Stimulated activated CD4-positive, alpha-beta T cell treated with anti-CD3 and anti-CD28 coated beads, Interleukin-12 subunit alpha, Interleukin-12 subunit beta, amount 100 ng/mL, for 48 hours (primary cell): ENCODE measurements at regions not wholly inside any gene's neighbourhood (a gene's known extent, or its start where the extent isn't known, plus 50 kb on each side); places are given as distances from the start of the nearest gene placed in this dataset.
"Not testable (repeated sequence)": the region's sequence is repeated elsewhere in the genome, so short reads cannot be mapped to it uniquely, and the experiment has no call there.

Experiments used
- DNase-seq, 3 donors: peaks; one replicate each; pipeline ENCODE4 v3.0.0-alpha.2; 2020; ENCODE audit warnings: low read depth in 2 of 3, low spot score in 1 of 3

DNA sequence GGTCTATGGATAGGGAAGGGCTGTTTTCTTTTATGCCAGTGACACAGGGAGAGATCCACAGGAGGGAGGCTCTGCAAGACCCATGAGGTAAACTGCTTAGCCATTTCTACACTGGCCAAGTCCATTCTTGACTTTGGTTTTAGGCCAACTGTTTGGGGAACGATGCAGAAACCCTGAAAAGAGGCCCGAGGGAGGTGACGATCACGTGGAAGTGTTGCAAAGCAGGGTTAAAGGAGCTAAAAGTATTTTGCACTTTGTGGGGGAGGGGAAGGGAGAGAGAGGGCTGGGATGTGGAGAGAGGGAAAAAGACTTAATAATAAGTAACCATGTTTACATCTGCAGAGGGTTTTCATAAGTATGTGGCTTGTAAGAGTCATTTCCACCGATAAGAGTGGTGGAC, 239.7 kb downstream of the EMX2 start:
- DNase-seq: no peak

DNA sequence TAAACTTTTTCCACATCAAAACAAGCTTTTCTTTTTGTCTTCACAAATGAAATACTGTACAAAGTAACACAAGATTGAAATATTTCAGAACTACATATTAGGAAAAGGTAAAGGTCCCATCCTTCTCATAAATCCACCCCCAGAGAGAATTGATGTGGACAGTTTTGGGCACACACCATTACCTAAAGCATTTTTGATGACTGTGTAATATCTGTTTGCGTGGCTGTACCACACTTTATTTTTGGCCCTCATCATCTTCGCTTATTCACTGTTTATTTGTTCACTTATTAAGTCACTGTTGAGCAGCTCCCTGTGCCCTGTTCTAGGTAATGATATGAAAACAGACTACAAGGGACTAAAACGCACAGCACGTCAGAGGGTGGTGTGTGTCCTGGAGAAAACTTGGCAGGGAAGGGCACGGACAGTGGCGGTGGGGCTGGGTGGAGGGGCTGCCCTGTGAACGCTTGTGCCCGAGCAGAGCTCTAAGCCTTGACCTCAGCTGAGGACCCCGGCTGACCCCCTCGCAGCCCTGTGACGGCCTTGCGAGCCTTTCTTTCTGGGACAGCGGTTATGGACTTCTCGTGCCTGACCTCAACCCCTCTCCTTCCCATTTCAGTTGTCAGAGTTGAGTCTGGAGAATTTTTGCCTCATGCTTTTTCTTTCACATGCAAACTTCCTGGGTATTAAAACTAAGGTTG, 241.3 kb downstream of the EMX2 start:
- DNase-seq: no peak

DNA sequence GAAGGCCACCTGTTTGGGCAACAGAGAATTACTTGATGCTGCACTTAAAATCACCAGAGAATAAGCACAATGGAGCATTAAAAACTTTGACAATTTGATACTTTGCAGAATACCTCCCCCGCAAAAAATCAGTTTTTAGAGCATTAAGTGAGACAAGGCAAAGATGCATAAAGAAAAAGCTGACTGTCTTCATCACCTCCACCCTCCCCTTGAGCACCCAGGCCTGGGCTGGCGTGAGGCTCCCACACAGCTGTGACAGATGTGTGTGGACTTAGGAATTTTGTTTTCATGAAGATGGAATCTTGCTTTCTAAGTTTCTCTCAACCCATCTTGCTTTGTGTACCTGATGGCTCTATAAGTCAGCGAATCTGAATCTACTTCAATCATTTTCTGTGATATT, 242.2 kb downstream of the EMX2 start:
- DNase-seq: no peak

DNA sequence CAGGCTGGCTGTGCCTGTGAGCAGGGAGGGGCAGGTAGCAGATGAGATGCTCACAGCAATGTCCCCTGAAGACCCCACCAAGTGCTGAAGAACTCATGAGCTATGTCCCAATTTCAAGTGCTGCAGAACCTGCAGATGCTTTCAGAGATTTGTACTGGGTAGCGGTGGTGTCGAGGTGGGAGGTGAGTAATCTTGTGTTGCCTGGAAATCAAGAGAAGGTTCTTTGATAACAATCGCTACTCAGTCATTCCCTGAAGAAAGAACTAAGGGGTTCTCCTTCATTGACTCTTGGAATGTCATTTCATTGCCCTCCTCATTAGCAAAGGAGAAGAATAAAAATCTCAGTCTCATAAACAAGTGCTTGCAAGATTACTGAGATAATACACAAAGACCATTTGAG, 246.4 kb downstream of the EMX2 start:
- DNase-seq: no peak

DNA sequence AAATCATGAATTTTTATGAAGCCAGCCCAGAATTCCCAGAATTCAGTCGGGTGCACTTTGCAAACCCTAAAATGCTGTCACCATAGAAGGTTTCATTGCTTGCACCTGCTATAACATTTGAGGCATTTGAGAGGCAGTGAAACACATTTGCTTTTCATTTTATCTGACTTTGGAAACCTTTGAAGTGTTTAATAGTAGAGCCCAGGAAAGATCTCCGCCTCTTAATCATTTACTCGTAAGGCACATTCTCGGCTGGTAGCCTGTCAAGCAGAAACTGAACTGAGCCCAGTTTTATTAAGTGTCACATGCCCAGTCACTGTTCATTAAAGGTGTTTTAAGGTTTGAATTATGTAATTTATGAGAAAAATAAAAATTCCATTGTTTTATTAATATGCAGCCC, 247.6 kb downstream of the EMX2 start:
- no peak for DNase-seq

DNA sequence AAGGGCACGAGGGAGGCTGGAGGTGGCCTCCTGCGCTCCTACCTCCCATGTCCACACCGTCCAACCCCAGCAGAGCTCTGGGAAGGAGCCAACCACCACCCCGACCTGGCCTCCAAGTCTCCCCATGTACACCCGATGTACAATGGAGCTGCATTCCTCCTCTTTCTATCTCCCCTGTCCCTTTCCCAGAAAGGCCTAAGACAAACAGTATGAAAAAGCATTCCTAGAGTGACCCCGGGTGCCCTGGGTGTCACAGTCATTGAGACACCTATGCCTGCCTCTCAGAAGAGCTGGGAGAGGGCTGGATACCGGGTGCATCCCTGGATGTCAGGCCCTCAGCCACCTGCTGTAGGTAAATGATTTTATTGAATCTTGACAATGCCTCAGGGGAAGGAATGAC, 248.1 kb downstream of the EMX2 start:
- no peak for DNase-seq

DNA sequence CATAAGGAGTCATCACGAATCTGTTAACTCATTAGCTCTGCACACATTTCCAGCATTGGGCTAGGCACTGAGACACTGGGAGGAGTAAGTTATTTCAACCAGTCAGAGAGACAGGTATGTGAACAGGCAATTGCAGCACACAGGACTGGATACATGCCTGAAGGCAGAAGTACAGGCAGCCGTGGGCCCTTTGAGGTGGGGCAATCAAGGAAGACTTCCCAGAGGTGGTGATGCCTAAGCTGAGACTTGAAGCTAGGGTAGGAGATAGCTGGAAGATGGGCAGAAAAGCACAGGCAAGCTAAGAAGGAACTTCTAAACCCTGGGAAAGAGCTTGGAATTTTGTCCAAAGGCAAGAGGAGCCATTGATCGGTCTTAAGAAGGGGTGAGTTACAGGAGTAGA, 249.7 kb downstream of the EMX2 start:
- DNase-seq: no peak

DNA sequence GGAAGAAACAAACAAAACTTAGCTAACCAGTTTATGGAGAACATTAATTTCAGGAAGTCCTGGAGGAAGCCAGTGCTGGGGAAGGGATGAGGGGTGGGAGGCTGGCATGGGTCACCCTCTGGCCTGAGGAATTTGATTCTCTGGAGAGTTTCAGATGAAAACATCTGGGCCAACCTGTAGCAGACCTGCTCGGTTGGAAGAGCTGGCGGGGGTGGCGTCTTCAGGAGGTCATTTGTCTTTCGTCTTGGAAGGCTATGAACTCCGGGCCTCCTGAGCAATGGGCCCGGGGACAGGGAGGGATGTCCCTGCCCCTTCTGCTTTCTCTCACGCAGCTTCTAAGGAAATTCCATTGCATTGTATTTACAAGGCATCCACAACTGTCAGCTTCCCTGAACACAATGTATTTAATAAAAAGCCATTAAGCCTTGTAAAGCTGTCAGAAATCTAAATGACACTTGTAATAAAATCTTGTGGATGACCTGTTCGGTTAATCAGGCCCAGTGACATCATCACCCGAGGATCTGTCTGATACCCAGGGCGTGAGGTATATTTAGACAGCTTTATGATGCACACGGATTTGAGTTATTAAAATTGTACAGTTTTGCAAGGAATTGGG, 250.5 kb downstream of the RAB11FIP2 start:
- no peak for DNase-seq

DNA sequence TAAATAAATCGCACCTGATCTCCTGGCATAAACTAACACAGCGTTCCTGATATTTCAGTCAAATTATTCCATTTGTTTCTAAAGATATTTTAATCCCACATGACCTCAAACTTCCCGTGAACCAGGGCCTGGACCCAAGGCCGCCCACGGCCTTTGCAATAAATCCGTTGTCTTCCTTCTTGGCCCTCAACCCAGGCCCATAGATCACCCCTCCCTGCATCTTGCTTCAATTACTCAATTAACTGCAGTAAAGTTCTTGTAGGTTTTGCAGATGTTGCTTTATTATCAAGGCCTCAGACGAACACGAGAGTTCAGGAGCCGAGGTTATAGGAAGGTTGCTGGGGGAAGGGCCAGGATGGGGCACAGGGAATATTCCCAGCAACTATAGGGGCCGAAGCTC, 249.4 kb downstream of the RAB11FIP2 start:
- DNase-seq: no peak

DNA sequence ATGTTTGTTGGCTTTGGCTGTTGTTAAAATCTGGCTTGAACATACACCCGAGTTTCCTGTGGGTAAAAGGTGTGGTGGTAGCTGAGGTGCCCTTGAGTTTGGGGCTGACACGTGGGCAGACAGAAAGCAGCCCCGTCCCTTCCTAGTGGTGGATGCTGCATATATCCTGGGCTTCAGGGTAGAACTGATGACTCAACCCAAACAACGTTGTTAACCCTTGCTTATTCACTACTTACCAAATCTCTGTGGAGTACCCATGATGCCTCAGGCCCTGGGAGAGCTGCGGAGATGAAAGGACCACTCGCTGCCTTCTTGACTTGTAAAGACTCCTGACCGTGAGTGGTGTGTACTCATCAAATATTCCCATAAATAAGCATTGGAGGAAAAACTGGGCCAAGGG, 245.1 kb downstream of the RAB11FIP2 start:
- DNase-seq: no peak

DNA sequence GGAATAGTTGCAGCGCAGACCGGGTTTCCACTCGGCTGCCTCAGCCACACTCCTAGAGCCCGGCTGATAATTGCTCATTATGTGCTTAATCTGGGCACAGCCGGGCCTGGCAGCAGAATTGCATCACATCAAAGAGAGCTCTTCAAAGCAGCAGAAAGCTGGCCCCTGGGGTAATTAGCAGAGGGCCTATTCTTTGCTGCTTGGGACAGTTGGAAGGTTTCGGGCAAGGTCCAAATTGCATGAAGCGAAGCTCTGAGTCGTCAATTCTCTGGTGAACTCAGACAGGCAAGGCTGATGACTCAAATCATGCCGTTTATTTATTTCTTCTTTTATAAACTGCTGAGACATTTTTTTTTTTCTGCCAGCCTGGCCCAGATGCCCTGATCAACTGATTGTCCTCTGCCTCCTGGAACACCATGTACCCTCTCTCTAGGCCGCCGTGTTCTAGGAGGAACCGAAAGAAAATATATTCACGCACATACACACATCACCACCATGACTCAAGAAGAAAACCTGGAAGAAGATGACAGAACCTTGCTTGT, 242.2 kb downstream of the RAB11FIP2 start:
- DNase-seq: no peak

DNA sequence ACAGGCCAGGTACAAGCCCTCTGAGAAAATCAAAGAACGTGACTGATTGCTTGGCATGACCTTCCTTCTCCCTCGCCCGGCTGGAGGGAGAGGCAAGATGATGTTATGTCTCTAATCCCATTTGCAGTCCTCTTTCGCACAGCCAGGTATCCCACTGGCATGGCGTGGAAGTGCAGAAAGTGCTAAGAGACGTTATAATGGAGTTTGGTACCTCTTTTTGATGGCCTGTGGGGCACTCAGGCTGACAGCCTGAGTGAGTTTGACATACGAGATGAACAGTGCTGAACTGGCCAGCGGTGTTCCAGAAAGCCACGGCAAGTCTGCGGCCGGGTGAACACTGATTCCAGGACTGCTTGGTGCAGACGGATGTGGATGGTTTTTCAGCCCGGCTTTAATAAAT, 241.6 kb downstream of the RAB11FIP2 start:
- DNase-seq: no peak

DNA sequence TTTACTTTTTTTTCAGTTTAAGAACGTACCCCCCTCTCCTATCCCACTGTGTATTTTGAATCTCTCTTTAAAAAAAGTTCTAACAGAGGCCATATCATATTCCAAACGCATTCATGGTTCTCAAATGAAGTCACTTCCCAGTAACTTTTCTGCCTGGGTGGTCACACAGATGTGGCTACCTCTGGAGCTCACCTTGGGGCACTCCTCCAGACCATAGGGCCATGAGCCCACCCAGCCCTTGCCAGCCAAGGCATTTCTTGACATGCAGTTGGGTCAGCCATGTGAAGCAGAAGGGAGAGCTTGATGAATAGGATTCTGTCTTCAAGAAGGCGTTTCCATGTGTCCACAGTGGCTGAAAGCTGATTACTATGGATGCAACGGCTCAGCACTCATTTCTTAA, 239.3 kb downstream of the RAB11FIP2 start:
- no peak for DNase-seq

DNA sequence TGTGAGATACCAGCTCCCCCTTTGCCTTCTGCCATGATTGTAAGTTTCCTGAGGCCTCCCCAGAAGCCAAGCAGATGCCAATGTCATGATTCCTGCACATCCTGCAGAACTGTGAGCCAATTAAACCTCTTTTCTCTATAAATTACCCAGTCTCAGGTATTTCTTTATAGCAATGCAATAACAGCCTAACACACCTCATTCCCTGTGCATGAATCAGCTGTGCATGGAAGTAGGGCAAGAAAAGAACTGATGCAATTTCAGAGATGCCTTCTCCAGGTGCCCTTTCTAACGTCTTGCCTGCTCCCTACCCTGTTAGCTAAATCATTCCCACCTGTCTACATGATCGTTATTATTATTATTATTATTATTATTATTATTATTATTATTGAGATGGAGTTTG, 230.9 kb downstream of the RAB11FIP2 start:
- not testable (repeated sequence) for DNase-seq

DNA sequence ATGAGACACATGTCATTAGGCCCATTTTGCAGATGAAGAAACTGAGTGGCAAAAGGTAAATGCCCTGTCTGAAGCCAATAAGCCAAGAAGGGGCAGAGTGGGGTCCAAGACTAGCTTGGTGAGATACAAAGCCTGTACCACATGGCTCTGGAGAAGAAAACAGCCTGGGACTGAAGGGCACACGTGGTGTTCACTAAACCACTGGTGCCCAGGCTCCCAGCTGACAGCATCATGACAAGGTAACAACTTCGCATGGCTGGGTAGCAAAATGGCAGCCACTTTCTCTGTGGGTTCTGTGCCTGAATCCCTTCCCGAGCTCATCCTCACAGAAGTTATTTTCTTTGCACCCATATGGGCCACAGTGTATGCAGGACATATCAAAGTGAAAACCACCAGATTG, 229.6 kb downstream of the RAB11FIP2 start:
- no peak for DNase-seq

DNA sequence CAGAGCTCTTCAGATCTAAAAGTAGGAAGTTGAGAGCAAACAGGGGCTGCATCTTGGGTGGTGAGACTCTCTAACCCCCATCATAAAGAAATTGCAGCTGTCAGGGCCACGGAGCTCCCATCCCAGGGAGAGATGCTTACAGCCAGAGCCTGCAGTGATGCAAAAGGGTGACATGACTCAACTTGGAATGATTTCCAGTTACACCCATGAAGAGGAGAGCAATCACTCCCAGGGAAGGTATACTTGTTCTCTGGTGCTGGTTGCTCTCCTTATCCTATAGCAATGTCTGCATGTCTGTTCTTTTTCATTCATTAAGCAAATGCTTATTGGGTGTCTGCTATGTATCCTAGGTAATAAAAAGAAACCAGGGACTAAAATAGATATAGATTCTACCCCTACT, 228.0 kb downstream of the RAB11FIP2 start:
- DNase-seq: no peak

DNA sequence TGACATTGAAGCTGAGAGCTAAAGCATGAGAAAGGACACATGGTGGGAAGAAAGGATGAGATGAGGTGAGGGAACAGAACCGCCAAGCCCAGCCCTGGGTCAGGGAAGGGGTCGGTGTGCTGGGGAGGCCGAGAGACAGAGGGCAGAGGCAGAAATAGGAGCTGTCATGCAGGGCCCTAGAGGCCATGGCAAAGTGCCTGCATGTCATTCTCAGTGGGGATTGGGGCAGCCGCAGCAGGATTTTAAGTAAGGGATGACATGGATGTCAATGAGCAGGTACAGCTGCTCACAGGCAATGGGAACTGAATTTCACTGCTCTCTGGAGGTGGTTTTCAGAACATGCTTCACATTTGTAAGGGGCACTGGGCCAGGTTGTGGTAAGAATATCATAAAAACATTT, 227.4 kb downstream of the RAB11FIP2 start:
- DNase-seq: no peak

DNA sequence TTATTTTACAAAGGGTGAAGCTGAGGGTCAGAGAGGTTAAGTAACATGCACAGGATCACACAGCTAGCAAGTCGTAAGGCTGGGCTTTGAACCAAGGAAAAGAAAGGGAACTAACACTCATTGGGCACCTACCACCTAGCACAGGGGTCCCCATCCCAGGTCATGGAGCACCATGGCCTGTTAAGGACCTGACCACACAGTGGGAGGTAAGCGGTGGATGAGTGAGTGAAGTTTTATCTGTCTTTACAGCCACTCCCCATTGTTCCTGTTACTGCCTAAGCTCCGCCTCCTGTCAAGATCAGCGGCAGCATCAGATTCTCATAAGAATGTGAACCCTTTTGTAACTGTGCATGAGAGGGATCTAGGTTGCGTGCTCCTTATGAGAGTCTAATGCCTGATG, 222.8 kb downstream of the RAB11FIP2 start:
- no peak for DNase-seq

DNA sequence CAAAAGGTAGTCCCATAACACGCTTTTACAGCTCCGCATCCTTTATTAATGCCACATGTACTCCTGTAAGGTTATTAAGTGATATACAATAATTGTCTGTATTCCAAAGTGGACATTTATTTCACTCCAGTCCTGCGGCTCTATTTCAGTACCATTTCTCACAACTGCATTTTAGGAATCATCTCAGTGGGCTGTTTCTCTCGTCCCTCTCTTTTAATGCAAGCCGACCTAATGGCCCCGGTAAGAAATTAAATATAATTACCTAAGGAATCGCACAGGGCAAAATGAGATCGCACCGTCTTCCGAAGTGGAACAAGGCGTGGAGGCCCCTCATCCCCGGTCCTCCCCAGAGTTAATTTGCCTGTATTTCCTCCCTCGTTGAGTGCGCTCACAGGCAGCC, 216.5 kb downstream of the RAB11FIP2 start:
- DNase-seq: no peak

DNA sequence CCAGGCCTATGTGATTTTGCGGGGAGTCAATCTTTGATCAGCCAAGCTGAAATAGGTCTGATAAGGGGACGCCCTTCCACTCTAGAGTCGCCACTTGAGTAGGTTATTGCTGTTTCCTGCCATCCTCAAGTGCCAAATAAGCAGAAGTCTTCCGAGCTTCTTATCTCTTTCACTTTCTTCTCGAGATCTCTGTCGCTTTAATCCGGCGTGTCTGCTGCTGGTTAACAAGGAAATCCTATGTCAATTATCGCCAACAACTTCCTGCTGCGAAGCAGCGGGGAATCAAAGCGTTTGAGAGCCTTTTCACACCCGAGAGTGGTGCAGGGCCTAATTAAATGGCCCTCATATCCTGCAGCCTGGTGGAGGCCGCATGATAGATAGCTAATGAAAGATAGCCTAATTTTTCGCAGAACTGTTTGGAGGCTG, 215.9 kb downstream of the RAB11FIP2 start:
- peak in 1 of 3 donors; percentile 7 for DNase-seq

DNA sequence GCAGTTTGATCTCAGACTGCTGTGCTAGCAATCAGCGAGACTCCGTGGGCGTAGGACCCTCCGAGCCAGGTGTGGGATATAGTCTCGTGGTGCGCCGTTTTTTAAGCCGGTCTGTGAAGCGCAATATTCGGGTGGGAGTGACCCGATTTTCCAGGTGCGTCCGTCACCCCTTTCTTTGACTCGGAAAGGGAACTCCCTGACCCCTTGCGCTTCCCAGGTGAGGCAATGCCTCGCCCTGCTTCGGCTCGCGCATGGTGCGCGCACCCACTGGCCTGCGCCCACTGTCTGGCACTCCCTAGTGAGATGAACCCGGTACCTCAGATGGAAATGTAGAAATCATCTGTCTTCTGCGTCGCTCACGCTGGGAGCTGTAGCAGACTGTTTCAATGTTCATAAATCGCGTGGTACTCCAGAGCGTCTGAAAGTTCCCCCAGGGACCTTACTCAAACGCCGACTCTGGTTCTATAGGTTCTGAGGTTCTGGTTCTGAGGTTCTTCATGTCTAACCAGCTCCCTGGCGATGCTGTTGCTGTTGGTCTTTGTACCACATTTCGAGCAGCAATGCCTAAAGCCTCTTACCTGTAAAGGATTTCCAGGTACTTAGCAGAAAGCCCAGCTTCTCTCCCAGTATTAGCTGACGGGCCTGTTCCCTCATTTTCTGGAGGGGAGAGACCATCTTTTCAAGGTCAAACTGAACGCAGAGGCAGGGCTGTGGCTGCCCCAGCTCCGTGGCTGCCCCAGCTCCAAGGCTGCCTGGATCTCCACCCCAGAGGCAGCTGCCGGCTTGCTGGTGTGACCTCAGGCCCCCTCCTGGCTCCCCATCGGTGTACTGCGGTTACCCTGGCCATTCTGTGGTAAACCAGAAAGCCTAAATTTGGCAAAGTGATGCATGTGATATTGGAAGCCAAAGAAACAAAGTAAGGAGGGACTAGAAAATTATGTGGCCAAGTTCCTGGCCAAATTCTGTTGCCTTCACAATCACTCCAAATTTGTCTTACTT, 207.9 kb downstream of the RAB11FIP2 start:
- not testable (repeated sequence) for DNase-seq

DNA sequence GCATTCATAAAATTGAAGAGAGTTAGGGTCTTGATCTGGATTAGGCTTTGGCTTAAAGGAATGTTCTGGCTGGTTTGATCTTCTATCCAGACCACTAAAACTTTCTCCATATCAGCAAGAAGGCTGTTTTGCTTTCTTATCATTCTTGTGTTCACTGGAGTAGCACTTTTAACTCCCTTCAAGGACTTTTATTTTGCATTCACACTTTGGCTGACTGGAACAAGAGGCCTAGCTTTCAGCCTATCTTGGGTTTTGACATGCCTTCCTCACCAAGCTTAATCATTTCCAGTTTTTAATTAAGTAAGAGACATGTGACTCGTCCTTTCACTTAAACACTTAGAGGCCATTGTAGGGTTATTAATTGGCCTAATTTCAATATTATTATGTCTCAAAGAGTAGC, 190.3 kb downstream of the RAB11FIP2 start:
- not testable (repeated sequence) for DNase-seq
